GM12878 (cell line): ENCODE measurements at regions not wholly inside any gene's neighbourhood (a gene's known extent, or its start where the extent isn't known, plus 50 kb on each side); places are given as distances from the start of the nearest gene placed in this dataset.
A peak's percentile ranks its signal among the peaks of the same experiment; 100 is the strongest.

Experiments
- ATAC-seq: fragments of 200-7000 bp; cut with Tn5 transposase; 3 replicates; pipeline ENCODE4 v1.9.1; 2020; ENCODE audit warnings: mild to moderate bottlenecking, moderate library complexity
- BruUV-seq: library from RNA; stranded (reverse); fragments of 400-500 nt; replicated peaks from 2 replicates; lab custom pipeline; 2021; lab: Mats Ljungman, UMichigan
- CTCF ChIA-PET: fragments of 300-600 bp; sonication (Branson Sonifier 250); formaldehyde crosslinking; extraction: SDS; loops from one replicate; lab custom pipeline; 2021; ENCODE audit warnings: inconsistent platforms; lab: Yijun Ruan, JAX
- POLR2A ChIA-PET: fragments of 350-600 bp; formaldehyde crosslinking; extraction: SDS; loops from one replicate; lab custom pipeline; 2021; ENCODE audit warnings: inconsistent platforms; lab: Charles Lee
- RAD21 ChIA-PET: fragments of 300-600 bp; sonication (Branson Sonifier 250); formaldehyde crosslinking; loops from one replicate; lab custom pipeline; 2023; ENCODE audit warnings: antibody characterized with exemption; ENCODE audit not compliant: unreplicated experiment; lab: Charles Lee
- SMC1A ChIA-PET: fragments of 300-600 bp; sonication (Branson Sonifier 250); formaldehyde crosslinking; loops from one replicate; lab custom pipeline; 2023; ENCODE audit not compliant: unreplicated experiment, uncharacterized antibody; lab: Charles Lee
- DNase-seq: peaks from one replicate; pipeline ENCODE4 v3.0.0-alpha.2; 2011; ENCODE audit warnings: low read depth, low spot score
- FAIRE-seq: peaks from 3 replicates; lab custom pipeline; 2011; peaks lifted over from hg19 to GRCh38; lab: Jason Lieb, UNC
- H2AFZ ChIP-seq: 2 replicates; pipeline ENCODE4 v1.6.0; 2011; ENCODE audit warnings: low read depth, low read length, control low read depth; ENCODE audit not compliant: control insufficient read depth
- H3K27ac ChIP-seq: 2 replicates; pipeline ENCODE4 v1.5.1; 2011; ENCODE audit warnings: control low read depth; ENCODE audit not compliant: control insufficient read depth, insufficient read depth
- H3K27me3 ChIP-seq, 2 experiments: replicated peaks in 1 of 2; 2 replicates each; pipeline versions ENCODE4 v1.6.0 to v1.6.1; 2011; ENCODE audit warnings: low read length in 1 of 2; ENCODE audit not compliant: control insufficient read depth in 2 of 2, insufficient read depth in 2 of 2
- H3K36me3 ChIP-seq, 2 experiments: 2 replicates each; pipeline ENCODE4 v1.5.1; 2011; ENCODE audit warnings: low read length in 1 of 2; ENCODE audit not compliant: control insufficient read depth in 2 of 2, insufficient read depth in 2 of 2
- H3K4me1 ChIP-seq: 2 replicates; pipeline ENCODE4 v1.6.1; 2011; ENCODE audit warnings: mild to moderate bottlenecking, low read length, moderate library complexity, mixed read lengths; ENCODE audit not compliant: control insufficient read depth, insufficient read depth
- H3K4me2 ChIP-seq: 2 replicates; pipeline ENCODE4 v1.6.0; 2011; ENCODE audit warnings: control low read depth; ENCODE audit not compliant: control insufficient read depth, insufficient read depth
- H3K4me3 ChIP-seq: fragments of 200-600 bp; sonication (generic); 2 replicates; pipeline ENCODE4 v1.5.1; 2016
- H3K79me2 ChIP-seq: 2 replicates; pipeline ENCODE4 v1.6.0; 2011; ENCODE audit warnings: low read length; ENCODE audit not compliant: control insufficient read depth, insufficient read depth
- H3K9ac ChIP-seq: 2 replicates; pipeline ENCODE4 v1.8.0; 2011; ENCODE audit warnings: low read length, control low read depth, mixed read lengths; ENCODE audit not compliant: control insufficient read depth, insufficient read depth
- H3K9me3 ChIP-seq: replicated peaks from 3 replicates; pipeline ENCODE4 v1.5.1; 2011; ENCODE audit warnings: mild to moderate bottlenecking, low read length; ENCODE audit not compliant: control insufficient read depth, insufficient read depth
- H4K20me1 ChIP-seq: 2 replicates; pipeline ENCODE4 v1.6.0; 2011; ENCODE audit not compliant: control insufficient read depth, insufficient read depth
- CBX3 ChIP-seq: fragments of 200-600 bp; sonication (generic); IDR thresholded peaks from 2 replicates; pipeline ENCODE4 v1.6.1; 2016; ENCODE audit warnings: low read depth, borderline replicate concordance
- CEBPB ChIP-seq, 2 experiments: fragments of 150-350 bp in 1 of 2; IDR thresholded peaks; 2 replicates each; pipeline ENCODE4 v1.6.1; 2012 to 2014; ENCODE audit warnings: low read depth in 2 of 2, low read length in 2 of 2, borderline replicate concordance in 1 of 2, inconsistent platforms in 1 of 2
- HDGF ChIP-seq: fragments of 450-650 bp; IDR thresholded peaks from 2 replicates; pipeline ENCODE4 v1.6.1; 2016; ENCODE audit warnings: antibody characterized with exemption
- JUNB ChIP-seq: IDR thresholded peaks from 2 replicates; pipeline ENCODE4 v1.6.1; 2016; ENCODE audit warnings: antibody characterized with exemption, mild to moderate bottlenecking
- MEF2A ChIP-seq: IDR thresholded peaks from 2 replicates; pipeline ENCODE4 v1.6.1; 2011; ENCODE audit warnings: low read depth, mild to moderate bottlenecking, low read length, moderate library complexity; ENCODE audit not compliant: insufficient read depth
- SIX5 ChIP-seq: IDR thresholded peaks from 2 replicates; pipeline ENCODE4 v1.6.1; 2011; ENCODE audit warnings: mild to moderate bottlenecking, low read depth, low read length, moderate library complexity; ENCODE audit not compliant: severe bottlenecking
- SMAD1 ChIP-seq: fragments of 450-650 bp; IDR thresholded peaks from 2 replicates; pipeline ENCODE4 v1.6.1; 2018; ENCODE audit warnings: mild to moderate bottlenecking, low read depth; ENCODE audit not compliant: partially characterized antibody
- STAT1 ChIP-seq: fragments of 450-650 bp; conservative IDR thresholded peaks from 2 replicates; pipeline ENCODE4 v1.6.1; 2014; ENCODE audit warnings: antibody characterized with exemption, mild to moderate bottlenecking
- ZNF207 ChIP-seq: fragments of 450-650 bp; IDR thresholded peaks from 2 replicates; pipeline ENCODE4 v1.6.1; 2014; ENCODE audit warnings: antibody characterized with exemption, mild to moderate bottlenecking, borderline replicate concordance
- WGBS: methylation state at CpG from one replicate; pipeline ENCODE4 v1.1.6; 2016; ENCODE audit warnings: low lambda C conversion rate; ENCODE audit not compliant: insufficient replicate concordance, insufficient coverage; ENCODE audit errors: missing lambda C conversion rate; 5-methylcytosine and 5-hydroxymethylcytosine counted together
- in situ Hi-C: fragments of 300-500 bp; cut with MboI; formaldehyde crosslinking; loops from 9 replicates; pipeline ENCODE4 v1.14.3; 2018; ENCODE audit warnings: mixed read lengths
- intact Hi-C: fragments of 100-400 bp; cut with micrococcal nuclease; formaldehyde crosslinking; loops from one replicate; pipeline ENCODE4 v1.14.2; 2022; ENCODE audit not compliant: unreplicated experiment
- TF ChIP-seq, protein P1 (sequence below): IDR thresholded peaks from 2 replicates; pipeline ENCODE4 v1.6.1; 2012; ENCODE audit warnings: low read depth, low read length, improper control_type of control experiment
- TF ChIP-seq, protein P2 (sequence below): fragments of 450-650 bp; formaldehyde crosslinking; IDR thresholded peaks from 2 replicates; pipeline ENCODE4 v1.4.0; 2020; ENCODE audit warnings: mild to moderate bottlenecking, moderate library complexity
- TF ChIP-seq, protein P3 (sequence below): fragments of 450-650 bp; IDR thresholded peaks from 2 replicates; pipeline ENCODE4 v1.6.1; 2016; ENCODE audit warnings: mild to moderate bottlenecking

DNA sequence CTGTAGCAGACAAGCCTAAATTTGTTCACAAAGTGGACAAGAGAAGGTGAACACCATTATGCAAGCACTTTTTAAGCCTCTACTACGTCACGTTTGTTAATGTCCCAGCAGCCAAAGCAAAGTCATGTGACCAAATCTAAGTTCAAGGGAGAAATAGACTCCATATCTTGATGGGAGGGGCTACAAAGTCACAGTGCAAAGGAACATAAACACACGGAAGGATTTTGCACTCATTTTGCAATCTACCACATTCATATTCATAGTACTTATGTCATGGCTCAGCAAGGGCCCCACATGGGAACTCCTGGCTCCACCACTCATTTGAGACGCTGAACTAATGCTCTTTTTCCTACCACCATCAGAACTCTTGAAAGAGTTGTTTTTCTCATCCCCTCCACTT is 139.0 kb upstream of the JADE1 start:
- no peaks in the 10 kb centered on the region for H3K27me3 ChIP-seq
- ChIA-PET CTCF (interaction anchor here (1.5 to 2.0 kb wide), 2 partner anchors 96 to 216 kb away, joined by 3 to 7 read pairs; no protein-coding TSS in a partner anchor), POLR2A (interaction anchor here (0.6 kb wide), 1 partner anchor 152 kb away, joined by 3 read pairs; no protein-coding TSS in a partner anchor), SMC1A (no interaction called here), RAD21 (no interaction called here)
- in situ Hi-C loops (no loop called here), intact Hi-C loops (no loop called here)
- FAIRE-seq (no peak), DNase-seq (no peak), ATAC-seq (no peak)
- peak; percentile 28; the same call in 1 of the 2 replicates for TF ChIP-seq JUNB
- no peak for TF ChIP-seq STAT1
- H3K36me3 ChIP-seq = no peaks in the 10 kb centered on the region
- peaks cover 9% of the 10 kb centered on the region for H3K4me1 ChIP-seq
- H3K4me2 ChIP-seq = no peak overlapping the region
- no peak overlapping the region for H2AFZ ChIP-seq
- BruUV-seq = no TSS peak
- no peaks in the 10 kb centered on the region; the same call in 1 of the 3 replicates for H3K9me3 ChIP-seq
- H3K9ac ChIP-seq = no peak overlapping the region
- H3K4me3 ChIP-seq = no peak overlapping the region
- H4K20me1 ChIP-seq = no peaks in the 10 kb centered on the region
- no peak overlapping the region for H3K27ac ChIP-seq
- 63% methylated on average over 4 of the region's 4 CpGs for WGBS
- H3K79me2 ChIP-seq = no peaks in the 10 kb centered on the region

DNA sequence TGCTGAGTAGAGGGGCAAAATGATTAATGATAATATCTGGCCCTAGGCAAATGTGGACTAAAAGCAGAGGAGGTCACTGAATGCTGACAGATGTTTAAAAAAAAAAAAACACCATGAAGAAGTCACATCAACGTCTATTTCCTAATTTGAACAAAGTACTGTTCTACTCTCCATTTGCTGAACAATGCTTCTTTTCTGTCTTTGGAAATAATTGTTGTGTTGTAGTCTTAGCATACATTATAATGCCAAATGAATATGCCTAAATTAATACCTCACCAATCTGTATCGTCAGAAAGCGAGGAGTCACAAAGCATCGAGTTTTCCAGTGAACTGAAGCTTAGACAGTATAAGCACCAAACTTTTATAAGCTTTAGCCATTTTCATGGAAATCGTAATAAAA is 140.9 kb upstream of the JADE1 start:
- H3K27me3 ChIP-seq = no peaks in the 10 kb centered on the region
- BruUV-seq = no TSS peak
- no peak overlapping the region for H2AFZ ChIP-seq
- FAIRE-seq (no peak), ATAC-seq (no peak), DNase-seq (no peak)
- no peak overlapping the region for H3K9ac ChIP-seq
- no peak overlapping the region for H3K4me2 ChIP-seq
- in situ Hi-C loops = no loop called here
- no peaks in the 10 kb centered on the region for H3K36me3 ChIP-seq
- H3K79me2 ChIP-seq = no peaks in the 10 kb centered on the region
- intact Hi-C loops = no loop called here
- CTCF ChIA-PET = no interaction called here
- POLR2A ChIA-PET = no interaction called here
- RAD21 ChIA-PET = no interaction called here
- no peak overlapping the region for H3K4me3 ChIP-seq
- no peak overlapping the region for H3K27ac ChIP-seq
- no peaks in the 10 kb centered on the region for H3K4me1 ChIP-seq
- SMC1A ChIA-PET = interaction anchor here (0.9 to 2.7 kb wide), 3 partner anchors 12 to 94 kb away, joined by 3 to 8 read pairs (median 7); no protein-coding TSS in a partner anchor
- no peaks in the 10 kb centered on the region; the same call in 1 of the 3 replicates for H3K9me3 ChIP-seq
- WGBS = 93% methylated on average over 5 of the region's 5 CpGs
- H4K20me1 ChIP-seq = no peaks in the 10 kb centered on the region
- no peak for TF ChIP-seq SMAD1
- no peak for TF ChIP-seq SIX5
- TF ChIP-seq, protein P1, sequence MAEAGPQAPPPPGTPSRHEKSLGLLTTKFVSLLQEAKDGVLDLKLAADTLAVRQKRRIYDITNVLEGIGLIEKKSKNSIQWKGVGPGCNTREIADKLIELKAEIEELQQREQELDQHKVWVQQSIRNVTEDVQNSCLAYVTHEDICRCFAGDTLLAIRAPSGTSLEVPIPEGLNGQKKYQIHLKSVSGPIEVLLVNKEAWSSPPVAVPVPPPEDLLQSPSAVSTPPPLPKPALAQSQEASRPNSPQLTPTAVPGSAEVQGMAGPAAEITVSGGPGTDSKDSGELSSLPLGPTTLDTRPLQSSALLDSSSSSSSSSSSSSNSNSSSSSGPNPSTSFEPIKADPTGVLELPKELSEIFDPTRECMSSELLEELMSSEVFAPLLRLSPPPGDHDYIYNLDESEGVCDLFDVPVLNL = no peak
- TF ChIP-seq, protein P2, sequence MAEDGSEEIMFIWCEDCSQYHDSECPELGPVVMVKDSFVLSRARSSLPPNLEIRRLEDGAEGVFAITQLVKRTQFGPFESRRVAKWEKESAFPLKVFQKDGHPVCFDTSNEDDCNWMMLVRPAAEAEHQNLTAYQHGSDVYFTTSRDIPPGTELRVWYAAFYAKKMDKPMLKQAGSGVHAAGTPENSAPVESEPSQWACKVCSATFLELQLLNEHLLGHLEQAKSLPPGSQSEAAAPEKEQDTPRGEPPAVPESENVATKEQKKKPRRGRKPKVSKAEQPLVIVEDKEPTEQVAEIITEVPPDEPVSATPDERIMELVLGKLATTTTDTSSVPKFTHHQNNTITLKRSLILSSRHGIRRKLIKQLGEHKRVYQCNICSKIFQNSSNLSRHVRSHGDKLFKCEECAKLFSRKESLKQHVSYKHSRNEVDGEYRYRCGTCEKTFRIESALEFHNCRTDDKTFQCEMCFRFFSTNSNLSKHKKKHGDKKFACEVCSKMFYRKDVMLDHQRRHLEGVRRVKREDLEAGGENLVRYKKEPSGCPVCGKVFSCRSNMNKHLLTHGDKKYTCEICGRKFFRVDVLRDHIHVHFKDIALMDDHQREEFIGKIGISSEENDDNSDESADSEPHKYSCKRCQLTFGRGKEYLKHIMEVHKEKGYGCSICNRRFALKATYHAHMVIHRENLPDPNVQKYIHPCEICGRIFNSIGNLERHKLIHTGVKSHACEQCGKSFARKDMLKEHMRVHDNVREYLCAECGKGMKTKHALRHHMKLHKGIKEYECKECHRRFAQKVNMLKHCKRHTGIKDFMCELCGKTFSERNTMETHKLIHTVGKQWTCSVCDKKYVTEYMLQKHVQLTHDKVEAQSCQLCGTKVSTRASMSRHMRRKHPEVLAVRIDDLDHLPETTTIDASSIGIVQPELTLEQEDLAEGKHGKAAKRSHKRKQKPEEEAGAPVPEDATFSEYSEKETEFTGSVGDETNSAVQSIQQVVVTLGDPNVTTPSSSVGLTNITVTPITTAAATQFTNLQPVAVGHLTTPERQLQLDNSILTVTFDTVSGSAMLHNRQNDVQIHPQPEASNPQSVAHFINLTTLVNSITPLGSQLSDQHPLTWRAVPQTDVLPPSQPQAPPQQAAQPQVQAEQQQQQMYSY (CRISPR knock-in tag) = no peak
- TF ChIP-seq HDGF = no peak
- no peak for TF ChIP-seq CBX3
- no peak for TF ChIP-seq ZNF207
- no peak for TF ChIP-seq CEBPB (IDR thresholded peaks at IDR 0.05; ENCODE audit: borderline replicate concordance in 1 of 2, low read depth in 2 of 2, low read length in 2 of 2)
- TF ChIP-seq, protein P3, sequence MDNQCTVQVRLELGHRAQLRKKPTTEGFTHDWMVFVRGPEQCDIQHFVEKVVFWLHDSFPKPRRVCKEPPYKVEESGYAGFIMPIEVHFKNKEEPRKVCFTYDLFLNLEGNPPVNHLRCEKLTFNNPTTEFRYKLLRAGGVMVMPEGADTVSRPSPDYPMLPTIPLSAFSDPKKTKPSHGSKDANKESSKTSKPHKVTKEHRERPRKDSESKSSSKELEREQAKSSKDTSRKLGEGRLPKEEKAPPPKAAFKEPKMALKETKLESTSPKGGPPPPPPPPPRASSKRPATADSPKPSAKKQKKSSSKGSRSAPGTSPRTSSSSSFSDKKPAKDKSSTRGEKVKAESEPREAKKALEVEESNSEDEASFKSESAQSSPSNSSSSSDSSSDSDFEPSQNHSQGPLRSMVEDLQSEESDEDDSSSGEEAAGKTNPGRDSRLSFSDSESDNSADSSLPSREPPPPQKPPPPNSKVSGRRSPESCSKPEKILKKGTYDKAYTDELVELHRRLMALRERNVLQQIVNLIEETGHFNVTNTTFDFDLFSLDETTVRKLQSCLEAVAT = no peak
- no peak for TF ChIP-seq MEF2A
